ENCODE measurements at regions not wholly inside any gene's neighbourhood (a gene's known extent, or its start where the extent isn't known, plus 50 kb on each side); places are given as distances from the start of the nearest gene placed in this dataset.

GRCh38 chr6:165843568-165844113 is 180.6 kb upstream of the PDE10A start:
- TF ChIP-seq POLR2AphosphoS5 (IDR thresholded peaks at IDR 0.05) (no peak), CTCF (IDR thresholded peaks at IDR 0.05) (no peak), POLR2A (IDR thresholded peaks at IDR 0.05) (no peak), EP300 (IDR thresholded peaks at IDR 0.05) (no peak)
